Upper lobe of left lung (tissue), 6 donors: ENCODE measurements at regions not wholly inside any gene's neighbourhood (a gene's known extent, or its start where the extent isn't known, plus 50 kb on each side); places are given as distances from the start of the nearest gene placed in this dataset.

Experiments used
- ATAC-seq, 2 donors: fragments of 200-7000 bp; cut with Tn5 transposase; one replicate each; pipeline ENCODE4 v1.9.1; 2022; ENCODE audit warnings: mild to moderate bottlenecking in 2 of 2, moderate library complexity in 2 of 2; ENCODE audit not compliant: low FRiP score in 2 of 2
- DNase-seq, 2 donors: peaks; one replicate each; pipeline ENCODE4 v3.0.0-alpha.2; 2019 to 2020
- H3K27ac ChIP-seq, 4 donors: fragments of 200-600 bp; sonication (generic); one replicate each; pipeline ENCODE4 v1.5.1; 2016 to 2019
- H3K27me3 ChIP-seq, 4 donors: fragments of 200-600 bp; sonication (generic); one replicate each; pipeline ENCODE4 v1.5.1; 2017 to 2019
- H3K36me3 ChIP-seq, 4 donors: fragments of 200-600 bp; sonication (generic); one replicate each; pipeline ENCODE4 v1.5.1; 2016 to 2019
- H3K4me1 ChIP-seq, 4 donors: fragments of 200-600 bp; sonication (generic); one replicate each; pipeline ENCODE4 v1.5.1; 2018 to 2019
- H3K4me3 ChIP-seq, 4 donors: fragments of 200-600 bp; sonication (generic); one replicate each; pipeline ENCODE4 v1.5.1; 2017 to 2019; ENCODE audit warnings: mild to moderate bottlenecking in 2 of 4, moderate library complexity in 1 of 4
- H3K9me3 ChIP-seq, 4 donors: fragments of 200-600 bp; sonication (generic); one replicate each; pipeline ENCODE4 v1.5.1; 2018 to 2019
- EP300 ChIP-seq, 4 donors: sonication (generic); formaldehyde crosslinking; IDR thresholded peaks; one replicate each; pipeline ENCODE4 v1.5.1; 2017; ENCODE audit warnings: antibody characterized with exemption in 4 of 4, control low read depth in 2 of 4
- POLR2A ChIP-seq, 4 donors: fragments of 450-650 bp; IDR thresholded peaks; one replicate each; pipeline ENCODE4 v1.5.1; 2016 to 2017; ENCODE audit warnings: antibody characterized with exemption in 4 of 4, mild to moderate bottlenecking in 2 of 4
- POLR2AphosphoS5 ChIP-seq, 2 donors: sonication (generic); formaldehyde crosslinking; IDR thresholded peaks; one replicate each; pipeline ENCODE4 v1.5.1; 2017; ENCODE audit warnings: antibody characterized with exemption in 2 of 2
- WGBS, 2 donors: methylation state at CpG; one replicate each; pipeline ENCODE4 v1.1.5; 2017 to 2018; 5-methylcytosine and 5-hydroxymethylcytosine counted together
- TF ChIP-seq, protein P1 (sequence below), 6 experiments: fragments of 450-650 bp in 4 of 6; fragments of 200-600 bp in 2 of 6; sonication (generic) in 2 of 6; IDR thresholded peaks; one replicate each; pipeline ENCODE4 v1.5.1; 2016 to 2019; ENCODE audit warnings: antibody characterized with exemption in 6 of 6
- donor health status: DM: no; HTN: no; CAD: no; lungs with moderate emphysema.
- donor health status: DM: no; HTN: yes; CAD: no; lungs with severe emphysema.

DNA sequence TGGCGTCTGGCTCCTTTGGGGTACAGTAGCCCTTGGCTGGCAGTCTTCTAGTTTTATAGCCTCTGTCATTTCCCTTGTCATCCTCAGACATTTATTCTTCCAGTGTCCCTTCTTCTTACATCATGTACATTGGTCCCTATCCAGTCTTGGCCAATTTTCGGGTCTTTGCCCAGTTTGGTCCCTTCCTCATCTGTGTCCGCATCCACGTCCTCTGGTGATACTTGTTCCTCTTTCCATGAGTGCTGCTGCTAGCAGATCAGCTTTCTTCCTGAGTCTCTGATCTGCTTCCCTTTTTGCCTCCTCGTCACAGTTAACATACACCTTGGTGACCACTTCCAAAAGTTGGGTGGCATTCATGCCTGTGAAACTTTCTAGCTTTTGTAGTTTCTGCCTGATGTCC lies 86.2 kb upstream of the GPR6 start:
- DNase-seq, result peak in 1 of 2 donors; percentile 69
- H3K9me3 ChIP-seq, result no peaks in the 10 kb centered on the region

DNA sequence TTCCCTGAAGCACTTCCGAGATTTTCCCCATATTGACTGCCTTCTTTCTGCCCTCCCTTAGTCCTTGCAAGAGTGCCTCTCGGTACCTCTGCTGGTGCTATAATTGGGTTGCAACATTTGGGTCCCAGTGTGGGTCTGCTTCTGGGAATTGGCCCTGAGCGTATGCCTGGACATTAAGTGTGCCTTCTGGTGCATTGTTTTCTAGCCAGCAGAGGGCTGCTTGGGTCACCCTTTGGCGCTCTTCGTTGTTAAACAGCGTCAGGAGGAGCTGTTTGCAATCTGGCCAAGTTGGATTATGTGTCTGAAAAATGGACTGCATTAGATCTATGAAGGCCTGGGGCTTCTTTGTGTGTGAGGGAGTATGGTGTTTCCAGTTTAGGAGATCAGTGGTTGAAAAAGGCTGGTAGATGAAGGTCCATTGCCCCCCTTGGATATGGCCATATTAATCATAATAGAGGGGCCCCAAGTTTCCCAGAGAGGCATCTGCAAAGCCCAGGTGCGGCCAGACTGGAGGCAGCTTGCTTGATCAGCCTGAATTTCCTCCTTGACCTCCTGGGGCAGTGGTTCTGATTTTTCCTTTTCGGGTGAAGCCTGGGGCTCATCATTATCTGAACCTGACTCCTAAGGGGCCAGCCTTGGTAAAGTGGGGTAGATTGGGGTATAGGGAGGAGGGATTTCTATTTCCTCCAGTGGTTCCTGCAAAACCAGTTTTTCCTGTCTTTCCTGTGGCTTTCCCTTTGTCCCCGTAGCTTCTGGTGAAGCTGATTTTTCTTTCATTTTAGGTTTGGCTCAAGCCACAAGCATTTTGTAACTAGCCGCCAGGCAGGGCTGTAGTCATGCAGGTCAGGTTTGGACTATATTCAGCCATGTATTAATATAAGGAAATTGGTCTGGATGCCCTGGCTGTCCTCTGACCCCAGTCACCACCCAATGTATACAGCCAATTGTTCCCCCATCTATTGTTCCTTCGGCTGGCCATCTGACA lies 85.4 kb upstream of the GPR6 start:
- Histone ChIP-seq H3K9me3 (no peaks in the 10 kb centered on the region), H3K4me1 (peaks cover 6 to 21% (median 10%) of the 10 kb centered on the region in 4 donors), H3K27ac (peak overlapping the region; percentile 68 to 83 (median 77)), H3K27me3 (no peaks in the 10 kb centered on the region), H3K4me3 (peak overlapping the region in 1 of 4 donors; percentile 20), H3K36me3 (no peaks in the 10 kb centered on the region)
- ATAC-seq, result peak in 1 of 2 donors; percentile 13
- 57 to 66% methylated on average over 11 of the region's 11 CpGs for WGBS, 2 donors
- peak in 1 of 4 donors; percentile 23 for TF ChIP-seq EP300 (IDR thresholded peaks at IDR 0.05)
- TF ChIP-seq, protein P1, sequence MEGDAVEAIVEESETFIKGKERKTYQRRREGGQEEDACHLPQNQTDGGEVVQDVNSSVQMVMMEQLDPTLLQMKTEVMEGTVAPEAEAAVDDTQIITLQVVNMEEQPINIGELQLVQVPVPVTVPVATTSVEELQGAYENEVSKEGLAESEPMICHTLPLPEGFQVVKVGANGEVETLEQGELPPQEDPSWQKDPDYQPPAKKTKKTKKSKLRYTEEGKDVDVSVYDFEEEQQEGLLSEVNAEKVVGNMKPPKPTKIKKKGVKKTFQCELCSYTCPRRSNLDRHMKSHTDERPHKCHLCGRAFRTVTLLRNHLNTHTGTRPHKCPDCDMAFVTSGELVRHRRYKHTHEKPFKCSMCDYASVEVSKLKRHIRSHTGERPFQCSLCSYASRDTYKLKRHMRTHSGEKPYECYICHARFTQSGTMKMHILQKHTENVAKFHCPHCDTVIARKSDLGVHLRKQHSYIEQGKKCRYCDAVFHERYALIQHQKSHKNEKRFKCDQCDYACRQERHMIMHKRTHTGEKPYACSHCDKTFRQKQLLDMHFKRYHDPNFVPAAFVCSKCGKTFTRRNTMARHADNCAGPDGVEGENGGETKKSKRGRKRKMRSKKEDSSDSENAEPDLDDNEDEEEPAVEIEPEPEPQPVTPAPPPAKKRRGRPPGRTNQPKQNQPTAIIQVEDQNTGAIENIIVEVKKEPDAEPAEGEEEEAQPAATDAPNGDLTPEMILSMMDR (IDR thresholded peaks at IDR 0.05), result peak in 1 of 6 experiments; percentile 17
- TF ChIP-seq POLR2A (IDR thresholded peaks at IDR 0.05), result no peak
- DNase-seq, result peak in 1 of 2 donors; percentile 64

More for the DNA sequence above, 86.2 kb upstream of the GPR6 start:
- TF ChIP-seq, protein P1 (IDR thresholded peaks at IDR 0.05), result no peak
- no peak for TF ChIP-seq EP300 (IDR thresholded peaks at IDR 0.05)
- TF ChIP-seq POLR2AphosphoS5 (IDR thresholded peaks at IDR 0.05), result no peak
- no peak for TF ChIP-seq POLR2A (IDR thresholded peaks at IDR 0.05)
- Histone ChIP-seq H3K36me3 (no peaks in the 10 kb centered on the region), H3K27me3 (no peaks in the 10 kb centered on the region), H3K4me3 (no peak overlapping the region), H3K4me1 (peaks cover 6 to 21% (median 10%) of the 10 kb centered on the region in 4 donors), H3K27ac (peak overlapping the region; percentile 68 to 83 (median 77))
- 70 to 72% methylated on average over 5 of the region's 5 CpGs for WGBS, 2 donors
- peak; percentile 58 to 81 for ATAC-seq

DNA sequence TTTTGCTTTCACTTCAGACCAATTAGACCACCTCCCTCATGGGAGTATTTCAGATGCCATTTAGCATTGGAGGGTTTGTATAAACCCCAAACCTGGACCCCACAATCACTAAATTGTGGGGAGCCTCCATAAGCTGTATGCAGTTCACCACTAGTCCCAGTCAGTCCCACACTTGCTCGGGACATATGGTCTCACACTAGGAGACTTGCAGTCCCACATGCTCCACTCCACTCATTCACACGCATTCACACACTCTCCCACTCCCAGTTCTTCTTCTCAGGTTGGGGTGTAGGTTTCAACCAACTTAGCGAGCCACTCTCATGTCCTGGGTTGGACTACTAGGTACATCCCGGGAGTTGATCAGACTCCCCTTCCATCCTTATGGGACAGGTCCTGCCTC lies 84.5 kb upstream of the GPR6 start:
- ATAC-seq (no peak), DNase-seq (no peak)
- Histone ChIP-seq H3K36me3 (no peaks in the 10 kb centered on the region), H3K27me3 (no peaks in the 10 kb centered on the region), H3K4me1 (peaks cover 6 to 21% (median 10%) of the 10 kb centered on the region in 4 donors), H3K9me3 (no peaks in the 10 kb centered on the region), H3K27ac (peak overlapping the region; percentile 68 to 83 (median 77)), H3K4me3 (no peak overlapping the region)
- TF ChIP-seq, protein P1 (IDR thresholded peaks at IDR 0.05), result no peak
- no peak for TF ChIP-seq POLR2A (IDR thresholded peaks at IDR 0.05)
- TF ChIP-seq POLR2AphosphoS5 (IDR thresholded peaks at IDR 0.05), result no peak
- TF ChIP-seq EP300 (IDR thresholded peaks at IDR 0.05), result no peak
- WGBS, 2 donors, result 89 to 97% methylated on average over 3 to 4 of the region's 4 CpGs

DNA sequence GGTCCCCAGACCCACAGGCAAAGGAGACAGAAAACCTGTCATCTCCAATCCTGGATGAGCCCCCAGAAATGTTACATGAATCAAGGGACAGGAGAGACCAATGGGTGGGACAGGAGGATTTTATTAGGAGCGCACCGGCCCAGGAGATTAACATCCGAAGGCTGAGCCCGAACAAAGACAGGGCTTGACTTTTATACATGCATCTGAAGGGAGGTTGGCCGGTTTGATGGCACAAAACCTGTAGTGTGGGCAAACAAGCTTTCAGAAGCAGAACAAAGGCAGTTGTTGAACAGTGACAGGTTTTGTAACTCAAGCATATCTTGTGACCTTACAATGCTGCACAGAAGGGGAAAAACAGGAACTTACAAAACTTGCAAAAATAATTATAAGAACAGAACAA lies 83.9 kb upstream of the GPR6 start:
- Histone ChIP-seq H3K4me1 (peaks cover 6 to 21% (median 10%) of the 10 kb centered on the region in 4 donors), H3K27ac (peak overlapping the region; percentile 68 to 83 (median 77)), H3K4me3 (no peak overlapping the region), H3K9me3 (no peaks in the 10 kb centered on the region), H3K27me3 (no peaks in the 10 kb centered on the region), H3K36me3 (no peaks in the 10 kb centered on the region)
- DNase-seq (no peak), ATAC-seq (peak in 1 of 2 donors; percentile 58)
- no peak for TF ChIP-seq EP300 (IDR thresholded peaks at IDR 0.05)
- no peak for TF ChIP-seq POLR2AphosphoS5 (IDR thresholded peaks at IDR 0.05)
- TF ChIP-seq, protein P1 (IDR thresholded peaks at IDR 0.05), result no peak
- no peak for TF ChIP-seq POLR2A (IDR thresholded peaks at IDR 0.05)
- WGBS, 2 donors, result 86 to 93% methylated on average over 5 of the region's 5 CpGs
